ENCODE measurements at regions not wholly inside any gene's neighbourhood (a gene's known extent, or its start where the extent isn't known, plus 50 kb on each side); places are given as distances from the start of the nearest gene placed in this dataset.

DNA sequence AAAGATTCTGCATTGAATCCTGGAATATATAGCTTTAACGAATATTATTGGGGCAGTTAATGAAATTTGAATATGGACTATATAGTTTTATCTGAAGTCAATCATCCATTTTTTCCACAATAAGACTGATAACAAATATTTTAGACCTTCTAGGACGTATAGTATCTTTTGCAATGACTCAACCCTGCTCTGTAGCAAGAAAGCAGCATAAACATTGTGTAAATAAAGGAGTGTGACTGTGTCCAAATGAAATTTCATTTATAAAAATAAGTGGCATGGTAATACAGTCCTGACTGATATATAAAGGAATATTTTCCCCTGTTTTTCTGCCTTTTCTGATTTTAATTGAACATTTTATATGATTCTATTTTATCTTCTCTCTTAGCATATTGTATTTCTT lies 947.7 kb upstream of the SLIT2 start:
- Histone ChIP-seq H3K79me2 (ENCODE audit: control insufficient read depth, insufficient read depth, low read length) (no peaks in the 10 kb centered on the region), H2AFZ (ENCODE audit: low read depth, low read length) (no peak overlapping the region), H3K4me3 (replicated peaks in 1 of 3; ENCODE audit: insufficient read depth in 1 of 3, low read depth in 1 of 3, low read length in 3 of 3) (no peak overlapping the region), H3K27ac (ENCODE audit: insufficient read depth, low read depth, low read length) (no peak overlapping the region), H4K20me1 (replicated peaks; ENCODE audit: control insufficient read depth, extremely low read depth, insufficient read depth, low read length) (no peaks in the 10 kb centered on the region), H3K4me2 (ENCODE audit: insufficient read depth, low read length) (no peak overlapping the region), H3K4me1 (ENCODE audit: control insufficient read depth, extremely low read depth, insufficient read depth, low read length) (no peaks in the 10 kb centered on the region), H3K9me1 (replicated peaks; ENCODE audit: control insufficient read depth, extremely low read depth, insufficient read depth, low read length) (no peaks in the 10 kb centered on the region), H3K9ac (replicated peaks; ENCODE audit: extremely low read depth, insufficient read depth, low read length) (no peak overlapping the region), H3K27me3 (ENCODE audit: control insufficient read depth in 2 of 2, insufficient read depth in 2 of 2, low read length in 2 of 2) (no peaks in the 10 kb centered on the region), H3K36me3 (ENCODE audit: control insufficient read depth in 2 of 2, extremely low read depth in 1 of 2, insufficient read depth in 2 of 2, low read length in 2 of 2) (no peaks in the 10 kb centered on the region), H3K9me3 (replicated peaks; ENCODE audit: control insufficient read depth, insufficient read depth, low read length) (no peaks in the 10 kb centered on the region)
- dilution Hi-C loops (cut with MboI; ENCODE audit: extremely low pct_ligation_motif_present, low sequenced_read_pairs) = no loop called here
- BruUV-seq (replicated peaks) = no TSS peak
- FAIRE-seq (no peak), DNase-seq (ENCODE audit: low read depth, low spot score) (no peak)
- CTCF ChIA-PET = no interaction called here
- POLR2A ChIA-PET = no interaction called here
- TF ChIP-seq, protein P1, sequence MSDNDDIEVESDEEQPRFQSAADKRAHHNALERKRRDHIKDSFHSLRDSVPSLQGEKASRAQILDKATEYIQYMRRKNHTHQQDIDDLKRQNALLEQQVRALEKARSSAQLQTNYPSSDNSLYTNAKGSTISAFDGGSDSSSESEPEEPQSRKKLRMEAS (IDR thresholded peaks at IDR 0.05; ENCODE audit: insufficient read depth, insufficient read length) = no peak
- TF ChIP-seq MYC (IDR thresholded peaks at IDR 0.05; ENCODE audit: low read depth, low read length) = no peak
- intact Hi-C loops (cut with micrococcal nuclease) = no loop called here

DNA sequence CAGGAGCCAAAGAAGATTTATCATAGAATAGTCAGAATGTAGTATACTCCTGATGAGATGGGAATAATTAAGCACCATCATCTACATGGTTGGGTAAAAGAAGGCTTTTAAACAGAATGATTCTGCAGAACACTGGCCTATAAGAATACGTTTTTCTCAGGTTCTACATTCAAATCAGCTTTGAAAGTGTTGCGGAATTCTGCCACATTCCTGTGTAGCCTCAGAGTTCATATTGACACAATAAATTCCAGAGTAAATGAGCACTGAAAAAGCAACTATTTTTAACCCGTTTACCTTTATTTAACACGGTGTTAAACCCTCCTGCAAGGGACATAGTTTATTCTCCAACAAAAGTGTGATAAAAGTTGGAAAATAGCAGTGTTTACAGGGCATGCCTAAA lies 950.2 kb upstream of the SLIT2 start:
- intact Hi-C loops (cut with micrococcal nuclease) = no loop called here
- BruUV-seq (replicated peaks) = no TSS peak
- CTCF ChIA-PET = interaction anchor here (2.2 kb wide), 1 partner anchor 946 kb away, joined by 5 read pairs; no protein-coding TSS in a partner anchor

More for the DNA sequence above, 950.2 kb upstream of the SLIT2 start:
- Histone ChIP-seq H3K9me3 (replicated peaks; ENCODE audit: control insufficient read depth, insufficient read depth, low read length) (no peaks in the 10 kb centered on the region), H2AFZ (ENCODE audit: low read depth, low read length) (no peak overlapping the region), H3K4me3 (replicated peaks in 1 of 3; ENCODE audit: insufficient read depth in 1 of 3, low read depth in 1 of 3, low read length in 3 of 3) (no peak overlapping the region), H3K27me3 (ENCODE audit: control insufficient read depth in 2 of 2, insufficient read depth in 2 of 2, low read length in 2 of 2) (no peaks in the 10 kb centered on the region), H3K4me1 (ENCODE audit: control insufficient read depth, extremely low read depth, insufficient read depth, low read length) (no peaks in the 10 kb centered on the region), H3K9me1 (replicated peaks; ENCODE audit: control insufficient read depth, extremely low read depth, insufficient read depth, low read length) (no peaks in the 10 kb centered on the region), H3K9ac (replicated peaks; ENCODE audit: extremely low read depth, insufficient read depth, low read length) (no peak overlapping the region), H3K4me2 (ENCODE audit: insufficient read depth, low read length) (no peak overlapping the region), H3K36me3 (ENCODE audit: control insufficient read depth in 2 of 2, extremely low read depth in 1 of 2, insufficient read depth in 2 of 2, low read length in 2 of 2) (no peaks in the 10 kb centered on the region), H3K27ac (ENCODE audit: insufficient read depth, low read depth, low read length) (no peak overlapping the region), H3K79me2 (ENCODE audit: control insufficient read depth, insufficient read depth, low read length) (no peaks in the 10 kb centered on the region), H4K20me1 (replicated peaks; ENCODE audit: control insufficient read depth, extremely low read depth, insufficient read depth, low read length) (no peaks in the 10 kb centered on the region)
- POLR2A ChIA-PET = no interaction called here
- FAIRE-seq (no peak), DNase-seq (ENCODE audit: low read depth, low spot score) (no peak)
- TF ChIP-seq EZH2 (IDR thresholded peaks at IDR 0.05; ENCODE audit: borderline replicate concordance, low read depth, low read length, severe bottlenecking) (no peak), JUN (IDR thresholded peaks at IDR 0.05; ENCODE audit: borderline replicate concordance, insufficient read depth, insufficient read length, low read depth) (no peak), MYC (IDR thresholded peaks at IDR 0.05; ENCODE audit: low read depth, low read length) (no peak)
- dilution Hi-C loops (cut with MboI; ENCODE audit: extremely low pct_ligation_motif_present, low sequenced_read_pairs) = no loop called here

All from endothelial cell of umbilical vein (primary cell).